ENCODE measurements at regions not wholly inside any gene's neighbourhood (a gene's known extent, or its start where the extent isn't known, plus 50 kb on each side); places are given as distances from the start of the nearest gene placed in this dataset.

DNA sequence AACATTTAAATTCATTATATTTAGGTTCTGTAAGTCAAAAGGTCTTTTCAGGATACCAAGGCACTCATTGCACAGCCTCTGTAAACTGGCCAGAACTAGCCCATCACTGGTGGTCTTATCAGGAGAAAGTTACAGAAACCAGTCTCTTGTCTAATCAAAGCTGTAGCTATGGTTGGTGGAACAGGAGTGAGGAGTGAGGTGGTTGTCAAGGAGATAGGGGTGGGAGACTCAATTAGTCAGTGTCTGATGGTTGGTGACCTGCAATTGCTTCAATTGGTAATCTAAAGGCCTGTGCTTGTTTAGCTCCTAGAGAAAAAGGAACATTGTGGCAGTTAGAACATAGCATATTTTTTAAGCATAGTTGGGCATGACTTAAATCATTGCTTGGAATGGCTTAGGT is 458.6 kb upstream of the CDH2 start:
- TF ChIP-seq, protein P1, sequence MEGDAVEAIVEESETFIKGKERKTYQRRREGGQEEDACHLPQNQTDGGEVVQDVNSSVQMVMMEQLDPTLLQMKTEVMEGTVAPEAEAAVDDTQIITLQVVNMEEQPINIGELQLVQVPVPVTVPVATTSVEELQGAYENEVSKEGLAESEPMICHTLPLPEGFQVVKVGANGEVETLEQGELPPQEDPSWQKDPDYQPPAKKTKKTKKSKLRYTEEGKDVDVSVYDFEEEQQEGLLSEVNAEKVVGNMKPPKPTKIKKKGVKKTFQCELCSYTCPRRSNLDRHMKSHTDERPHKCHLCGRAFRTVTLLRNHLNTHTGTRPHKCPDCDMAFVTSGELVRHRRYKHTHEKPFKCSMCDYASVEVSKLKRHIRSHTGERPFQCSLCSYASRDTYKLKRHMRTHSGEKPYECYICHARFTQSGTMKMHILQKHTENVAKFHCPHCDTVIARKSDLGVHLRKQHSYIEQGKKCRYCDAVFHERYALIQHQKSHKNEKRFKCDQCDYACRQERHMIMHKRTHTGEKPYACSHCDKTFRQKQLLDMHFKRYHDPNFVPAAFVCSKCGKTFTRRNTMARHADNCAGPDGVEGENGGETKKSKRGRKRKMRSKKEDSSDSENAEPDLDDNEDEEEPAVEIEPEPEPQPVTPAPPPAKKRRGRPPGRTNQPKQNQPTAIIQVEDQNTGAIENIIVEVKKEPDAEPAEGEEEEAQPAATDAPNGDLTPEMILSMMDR (conservative IDR thresholded peaks at IDR 0.05) = no peak
- TF ChIP-seq ZFX (IDR thresholded peaks at IDR 0.05) = no peak
